A549 (cell line): ENCODE measurements at regions not wholly inside any gene's neighbourhood (a gene's known extent, or its start where the extent isn't known, plus 50 kb on each side); places are given as distances from the start of the nearest gene placed in this dataset.

Source experiments
- ATAC-seq, 2 experiments: fragments of 200-7000 bp in 1 of 2; fragments of >200 bp in 1 of 2; cut with Nextera tagmentation in 1 of 2; cut with Tn5 transposase in 1 of 2; 3 replicates each; pipeline versions ENCODE4 v1.8.0 to v1.9.1; 2018 to 2020; ENCODE audit warnings: mild to moderate bottlenecking in 1 of 2, moderate library complexity in 1 of 2
- CTCF ChIA-PET: fragments of 300-600 bp; sonication (Branson Sonifier 250); formaldehyde crosslinking; extraction: SDS; loops from one replicate; lab custom pipeline; 2021; ENCODE audit warnings: antibody characterized with exemption, inconsistent platforms; lab: Yijun Ruan, JAX
- POLR2A ChIA-PET: fragments of 350-600 bp; formaldehyde crosslinking; extraction: SDS; loops from one replicate; lab custom pipeline; 2021; ENCODE audit warnings: antibody characterized with exemption, inconsistent platforms; lab: Yijun Ruan, JAX
- DNase-seq, 2 experiments: peaks; one replicate each; pipeline versions ENCODE4 v3.0.0 to v3.0.0-alpha.2; 2011 to 2016; ENCODE audit warnings: low read depth in 1 of 2, low spot score in 1 of 2
- FAIRE-seq: peaks from 2 replicates; lab custom pipeline; 2011; peaks lifted over from hg19 to GRCh38; lab: Jason Lieb, UNC
- H3K27ac ChIP-seq, 2 experiments: fragments of >200 bp; sonication (Bioruptor Twin); formaldehyde crosslinking; 3 replicates each; pipeline ENCODE4 v1.5.1; 2016 to 2017
- H3K4me1 ChIP-seq: fragments of >200 bp; sonication (Bioruptor Twin); formaldehyde crosslinking; 3 replicates; pipeline ENCODE4 v1.6.1; 2016
- H3K4me2 ChIP-seq: fragments of >200 bp; sonication (Bioruptor Twin); formaldehyde crosslinking; 3 replicates; pipeline ENCODE4 v1.6.1; 2016
- H3K4me3 ChIP-seq: fragments of >200 bp; sonication (Bioruptor Twin); formaldehyde crosslinking; 3 replicates; pipeline ENCODE4 v1.5.1; 2016
- H3K9me3 ChIP-seq: fragments of >200 bp; sonication (Bioruptor Twin); formaldehyde crosslinking; 3 replicates; pipeline ENCODE4 v1.6.1; 2016
- BCL3 ChIP-seq: fragments of >200 bp; sonication (Bioruptor Twin); formaldehyde crosslinking; IDR thresholded peaks from 3 replicates; pipeline ENCODE4 v1.6.1; 2016
- CBX8 ChIP-seq: fragments of 200-600 bp; sonication (generic); IDR thresholded peaks from 2 replicates; pipeline ENCODE4 v1.6.1; 2016
- CEBPB ChIP-seq, 2 experiments: fragments of >200 bp in 1 of 2; sonication (Bioruptor Twin) in 1 of 2; formaldehyde crosslinking in 1 of 2; IDR thresholded peaks; 2 replicates each; pipeline ENCODE4 v1.6.1; 2012 to 2016
- CHD2 ChIP-seq: fragments of 150-350 bp; IDR thresholded peaks from 2 replicates; pipeline ENCODE4 v1.6.1; 2014; ENCODE audit warnings: low read length; ENCODE audit not compliant: partially characterized antibody
- EHF ChIP-seq: fragments of 250-450 bp; sonication (Bioruptor Pico); IDR thresholded peaks from 2 replicates; pipeline ENCODE4 v1.5.0; 2020; ENCODE audit warnings: mild to moderate bottlenecking
- EP300 ChIP-seq, 2 experiments: fragments of >200 bp; sonication (Bioruptor Twin); formaldehyde crosslinking; IDR thresholded peaks; 2 replicates in 1 of 2; 3 replicates in 1 of 2; pipeline ENCODE4 v1.6.1; 2016 to 2017
- ESRRA ChIP-seq: fragments of 150-350 bp; IDR thresholded peaks from 2 replicates; pipeline ENCODE4 v1.6.1; 2014; ENCODE audit warnings: mild to moderate bottlenecking, low read length, borderline replicate concordance
- FOSL2 ChIP-seq, 2 experiments: fragments of 450-650 bp in 1 of 2; fragments of >200 bp in 1 of 2; sonication (Bioruptor Twin) in 1 of 2; formaldehyde crosslinking; IDR thresholded peaks; 2 replicates each; pipeline versions ENCODE4 v1.5.0 to v1.6.1; 2016 to 2020; ENCODE audit warnings: mild to moderate bottlenecking in 1 of 2, moderate library complexity in 1 of 2
- GATA3 ChIP-seq: IDR thresholded peaks from 2 replicates; pipeline ENCODE4 v1.6.1; 2012; ENCODE audit warnings: borderline replicate concordance
- HDAC2 ChIP-seq: fragments of 200-600 bp; sonication (generic); IDR thresholded peaks from 2 replicates; pipeline ENCODE4 v1.6.1; 2016
- HOXB13 ChIP-seq: fragments of 250-450 bp; sonication (Bioruptor Pico); IDR thresholded peaks from 2 replicates; pipeline ENCODE4 v1.5.0; 2020; ENCODE audit warnings: low read depth, mild to moderate bottlenecking, moderate library complexity
- HOXB5 ChIP-seq: fragments of 250-450 bp; sonication (Bioruptor Pico); IDR thresholded peaks from 2 replicates; pipeline ENCODE4 v1.5.0; 2020; ENCODE audit warnings: mild to moderate bottlenecking, moderate library complexity
- JUN ChIP-seq, 2 experiments: fragments of >200 bp; sonication (Bioruptor Twin); formaldehyde crosslinking; IDR thresholded peaks; 2 replicates in 1 of 2; 3 replicates in 1 of 2; pipeline ENCODE4 v1.6.1; 2016 to 2017
- KDM5A ChIP-seq: fragments of 200-600 bp; sonication (generic); IDR thresholded peaks from 2 replicates; pipeline ENCODE4 v1.6.1; 2016; ENCODE audit warnings: antibody characterized with exemption, mild to moderate bottlenecking
- MAFK ChIP-seq: fragments of 450-650 bp; IDR thresholded peaks from 2 replicates; pipeline ENCODE4 v1.6.1; 2014; ENCODE audit not compliant: partially characterized antibody
- MAZ ChIP-seq: fragments of 150-350 bp; IDR thresholded peaks from 2 replicates; pipeline ENCODE4 v1.6.1; 2014; ENCODE audit warnings: antibody characterized with exemption, low read depth, low read length, borderline replicate concordance
- NFE2L2 ChIP-seq: fragments of 150-350 bp; conservative IDR thresholded peaks from 2 replicates; pipeline ENCODE4 v1.6.1; 2014; ENCODE audit warnings: low read length
- PBX3 ChIP-seq: IDR thresholded peaks from 2 replicates; pipeline ENCODE4 v1.6.1; 2012
- POLR2AphosphoS2 ChIP-seq: conservative IDR thresholded peaks from 2 replicates; pipeline ENCODE4 v1.6.1; 2012; ENCODE audit warnings: low read length, improper control_type of control experiment, inconsistent platforms
- RAD21 ChIP-seq, 2 experiments: fragments of >200 bp in 1 of 2; sonication (Bioruptor Twin) in 1 of 2; formaldehyde crosslinking in 1 of 2; IDR thresholded peaks in 1 of 2; conservative IDR thresholded peaks in 1 of 2; 2 replicates in 1 of 2; 3 replicates in 1 of 2; pipeline ENCODE4 v1.6.1; 2012 to 2018; ENCODE audit warnings: inconsistent platforms in 1 of 2
- REST ChIP-seq: fragments of 200-600 bp; sonication (generic); IDR thresholded peaks from 2 replicates; pipeline ENCODE4 v1.6.1; 2016; ENCODE audit warnings: antibody characterized with exemption, mild to moderate bottlenecking, moderate library complexity
- RNF2 ChIP-seq: fragments of 200-600 bp; sonication (generic); IDR thresholded peaks from 2 replicates; pipeline ENCODE4 v1.6.1; 2016; ENCODE audit warnings: low read depth, mild to moderate bottlenecking, antibody characterized with exemption, moderate library complexity, borderline replicate concordance
- SMC3 ChIP-seq: fragments of >200 bp; sonication (Bioruptor Twin); formaldehyde crosslinking; IDR thresholded peaks from 3 replicates; pipeline ENCODE4 v1.6.1; 2018; ENCODE audit warnings: inconsistent platforms
- ZNF302 ChIP-seq: fragments of 250-450 bp; sonication (Bioruptor Pico); IDR thresholded peaks from 2 replicates; pipeline ENCODE4 v1.9.0; 2021; ENCODE audit warnings: inconsistent platforms, mild to moderate bottlenecking, moderate library complexity
- ZSCAN20 ChIP-seq: fragments of 250-450 bp; sonication (Bioruptor Pico); IDR thresholded peaks from 2 replicates; pipeline ENCODE4 v1.8.0; 2022; ENCODE audit warnings: mild to moderate bottlenecking, moderate library complexity
- WGBS: methylation state at CpG from one replicate; pipeline ENCODE4 v1.1.6; 2017; ENCODE audit errors: missing lambda C conversion rate; 5-methylcytosine and 5-hydroxymethylcytosine counted together

- TF ChIP-seq BCL3 = no peak
- no peak for TF ChIP-seq SMC3
These were observed 138.7 kb upstream of the LIMCH1 start (continued) for GRCh38 chr4:41399231-41399630.

- Histone ChIP-seq H3K27ac (peak overlapping the region; percentile 62 to 76; a peak in 5 of 6 replicates), H3K4me1 (peaks cover 71% of the 10 kb centered on the region), H3K4me3 (no peak overlapping the region), H3K4me2 (peak overlapping the region; percentile 55), H3K9me3 (no peaks in the 10 kb centered on the region)
- 71% methylated on average over 2 of the region's 2 CpGs for WGBS
- ChIA-PET POLR2A (no interaction called here), CTCF (interaction anchor here (0.6 kb wide), 1 partner anchor 75 kb away, joined by 4 read pairs; no protein-coding TSS in a partner anchor)
- DNase-seq (no peak), FAIRE-seq (no peak), ATAC-seq (no peak)
- no peak for TF ChIP-seq RAD21 (conservative IDR thresholded peaks at IDR 0.05 in 1 of 2, IDR thresholded peaks at IDR 0.05 in 1 of 2)
These were observed 137.7 kb upstream of the LIMCH1 start for GRCh38 chr4:41400296-41400695.

GRCh38 chr4:41405464-41406112 is 132.4 kb upstream of the LIMCH1 start:
- peak overlapping the region; percentile 59 for H3K4me2 ChIP-seq
- DNase-seq = peak in 1 of 2 experiments; percentile 55
- POLR2A ChIA-PET = interaction anchor here (0.8 to 1.4 kb wide), 4 partner anchors 37 to 120 kb away, joined by 3 to 7 read pairs (median 4); no protein-coding TSS in a partner anchor
- H3K9me3 ChIP-seq = no peaks in the 10 kb centered on the region
- WGBS = 20% methylated on average over 4 of the region's 4 CpGs
- FAIRE-seq = no peak
- peak; percentile 42 to 57; a peak in 3 of 6 replicates for ATAC-seq
- TF ChIP-seq JUN (IDR thresholded peaks at IDR 0.05) (0 out of 5 replicates have a peak, but pooled peaks of 1 of the 2 experiments have one; percentile 6), MAFK (no peak)
- peaks cover 67% of the 10 kb centered on the region for H3K4me1 ChIP-seq
- no peak overlapping the region for H3K4me3 ChIP-seq
- CTCF ChIA-PET = interaction anchor here (0.7 to 0.8 kb wide), 2 partner anchors 37 to 39 kb away, joined by 3 to 4 read pairs; no protein-coding TSS in a partner anchor
- peak overlapping the region; percentile 79 to 87 for H3K27ac ChIP-seq

- no peak for FAIRE-seq
- peak; percentile 39 to 90 for DNase-seq
- H3K4me2 ChIP-seq = peak overlapping the region; percentile 59
- ATAC-seq = peak; percentile 93 to 97
- peak overlapping the region; percentile 79 to 87 for H3K27ac ChIP-seq
- 6% methylated on average over 1 of the region's 1 CpG for WGBS
- H3K9me3 ChIP-seq = no peaks in the 10 kb centered on the region
- POLR2A ChIA-PET = interaction anchor here (0.8 to 1.4 kb wide), 4 partner anchors 37 to 119 kb away, joined by 3 to 7 read pairs (median 4); no protein-coding TSS in a partner anchor
- peaks cover 72% of the 10 kb centered on the region for H3K4me1 ChIP-seq
- CTCF ChIA-PET = interaction anchor here (0.7 to 0.8 kb wide), 2 partner anchors 37 to 39 kb away, joined by 3 to 4 read pairs; no protein-coding TSS in a partner anchor
- H3K4me3 ChIP-seq = no peak overlapping the region
- TF ChIP-seq FOSL2 (IDR thresholded peaks at IDR 0.05) (no peak), FOSL2 (CRISPR knock-in tag; IDR thresholded peaks at IDR 0.05) (peak; percentile 39), ESRRA (no peak), JUN (IDR thresholded peaks at IDR 0.05) (peak in 1 of 2 experiments; percentile 54; a peak in 1 of 5 replicates), PBX3 (no peak), NFE2L2 (no peak), CHD2 (no peak), EHF (no peak), EP300 (IDR thresholded peaks at IDR 0.05) (peak; percentile 72 to 87; a peak in 2 of 5 replicates), ZNF302 (no peak), HDAC2 (no peak), ZSCAN20 (no peak), RNF2 (no peak), POLR2AphosphoS2 (no peak), CEBPB (IDR thresholded peaks at IDR 0.05) (peak; percentile 52 to 57; a peak in 2 of 4 replicates), HOXB5 (CRISPR knock-in tag) (no peak), GATA3 (peak; percentile 58; the same call in 1 of the 2 replicates), REST (no peak), RAD21 (conservative IDR thresholded peaks at IDR 0.05 in 1 of 2, IDR thresholded peaks at IDR 0.05 in 1 of 2) (no peak; a peak in 1 of 5 replicates), KDM5A (no peak), MAZ (no peak), CBX8 (no peak), HOXB13 (CRISPR knock-in tag) (no peak)
These were observed 131.8 kb upstream of the LIMCH1 start for GRCh38 chr4:41406113-41406516.
